Fibroblast of lung (primary cell): ENCODE measurements at regions not wholly inside any gene's neighbourhood (a gene's known extent, or its start where the extent isn't known, plus 50 kb on each side); places are given as distances from the start of the nearest gene placed in this dataset.

Source experiments
- EZH2 ChIP-seq: IDR thresholded peaks from 2 replicates; pipeline ENCODE4 v1.5.1; 2012; ENCODE audit warnings: low read length, control low read depth, mild to moderate bottlenecking; ENCODE audit errors: missing control alignments
- TF ChIP-seq, protein P1 (sequence below), 2 donors: IDR thresholded peaks in 1 of 2; conservative IDR thresholded peaks in 1 of 2; 1 replicate in 1 of 2; 2 replicates in 1 of 2; pipeline ENCODE4 v1.5.1; 2011 to 2012; ENCODE audit warnings: low read length in 2 of 2, control low read depth in 1 of 2, inconsistent platforms in 1 of 2, low read depth in 1 of 2, mild to moderate bottlenecking in 1 of 2

DNA sequence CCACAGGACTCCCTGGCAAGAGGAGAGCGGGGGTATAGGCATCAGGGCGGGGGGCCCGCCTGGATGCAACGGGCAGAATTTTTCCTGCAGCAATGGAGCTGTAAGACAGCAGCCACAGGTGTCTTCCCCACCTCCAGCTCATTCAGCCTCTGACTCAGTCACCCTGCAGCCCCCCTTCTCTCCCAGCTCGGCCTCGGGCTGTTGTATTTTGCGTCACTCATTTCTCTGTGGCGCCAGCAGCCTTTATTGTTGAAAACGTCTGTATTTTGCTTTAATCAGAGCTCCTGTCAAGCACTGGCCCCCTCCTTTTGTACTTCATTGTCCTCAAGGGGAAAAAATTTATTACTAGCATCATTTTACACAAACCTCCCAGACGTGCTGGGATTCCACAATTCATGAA, 117.7 kb downstream of the WSCD1 start:
- TF ChIP-seq, protein P1, sequence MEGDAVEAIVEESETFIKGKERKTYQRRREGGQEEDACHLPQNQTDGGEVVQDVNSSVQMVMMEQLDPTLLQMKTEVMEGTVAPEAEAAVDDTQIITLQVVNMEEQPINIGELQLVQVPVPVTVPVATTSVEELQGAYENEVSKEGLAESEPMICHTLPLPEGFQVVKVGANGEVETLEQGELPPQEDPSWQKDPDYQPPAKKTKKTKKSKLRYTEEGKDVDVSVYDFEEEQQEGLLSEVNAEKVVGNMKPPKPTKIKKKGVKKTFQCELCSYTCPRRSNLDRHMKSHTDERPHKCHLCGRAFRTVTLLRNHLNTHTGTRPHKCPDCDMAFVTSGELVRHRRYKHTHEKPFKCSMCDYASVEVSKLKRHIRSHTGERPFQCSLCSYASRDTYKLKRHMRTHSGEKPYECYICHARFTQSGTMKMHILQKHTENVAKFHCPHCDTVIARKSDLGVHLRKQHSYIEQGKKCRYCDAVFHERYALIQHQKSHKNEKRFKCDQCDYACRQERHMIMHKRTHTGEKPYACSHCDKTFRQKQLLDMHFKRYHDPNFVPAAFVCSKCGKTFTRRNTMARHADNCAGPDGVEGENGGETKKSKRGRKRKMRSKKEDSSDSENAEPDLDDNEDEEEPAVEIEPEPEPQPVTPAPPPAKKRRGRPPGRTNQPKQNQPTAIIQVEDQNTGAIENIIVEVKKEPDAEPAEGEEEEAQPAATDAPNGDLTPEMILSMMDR (conservative IDR thresholded peaks at IDR 0.05 in 1 of 2, IDR thresholded peaks at IDR 0.05 in 1 of 2; ENCODE audit: low read depth in 1 of 2, low read length in 2 of 2), result no peak
- no peak for TF ChIP-seq EZH2
